ENCODE measurements at regions not wholly inside any gene's neighbourhood (a gene's known extent, or its start where the extent isn't known, plus 50 kb on each side); places are given as distances from the start of the nearest gene placed in this dataset.

DNA sequence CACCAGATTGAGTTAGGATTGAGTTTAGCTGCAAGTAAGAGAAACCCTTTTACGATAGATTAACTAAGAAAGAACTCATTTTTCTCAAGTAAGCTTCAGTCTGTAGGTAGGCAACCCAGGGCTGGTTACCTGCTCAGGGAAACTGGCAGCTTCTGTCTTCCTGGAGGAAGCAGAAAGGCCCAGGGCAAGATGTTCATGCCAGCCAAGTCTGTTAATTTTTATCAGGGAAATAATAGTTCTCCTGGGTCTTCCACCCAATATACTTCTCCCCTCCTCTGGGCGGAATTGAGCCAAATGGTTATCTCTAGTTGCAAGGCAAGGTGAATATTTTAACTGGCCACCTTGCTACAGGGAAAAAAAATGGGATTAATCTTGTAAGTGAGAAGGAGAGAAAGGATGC lies 98.2 kb downstream of the UTRN start:
- TF ChIP-seq, protein P1, sequence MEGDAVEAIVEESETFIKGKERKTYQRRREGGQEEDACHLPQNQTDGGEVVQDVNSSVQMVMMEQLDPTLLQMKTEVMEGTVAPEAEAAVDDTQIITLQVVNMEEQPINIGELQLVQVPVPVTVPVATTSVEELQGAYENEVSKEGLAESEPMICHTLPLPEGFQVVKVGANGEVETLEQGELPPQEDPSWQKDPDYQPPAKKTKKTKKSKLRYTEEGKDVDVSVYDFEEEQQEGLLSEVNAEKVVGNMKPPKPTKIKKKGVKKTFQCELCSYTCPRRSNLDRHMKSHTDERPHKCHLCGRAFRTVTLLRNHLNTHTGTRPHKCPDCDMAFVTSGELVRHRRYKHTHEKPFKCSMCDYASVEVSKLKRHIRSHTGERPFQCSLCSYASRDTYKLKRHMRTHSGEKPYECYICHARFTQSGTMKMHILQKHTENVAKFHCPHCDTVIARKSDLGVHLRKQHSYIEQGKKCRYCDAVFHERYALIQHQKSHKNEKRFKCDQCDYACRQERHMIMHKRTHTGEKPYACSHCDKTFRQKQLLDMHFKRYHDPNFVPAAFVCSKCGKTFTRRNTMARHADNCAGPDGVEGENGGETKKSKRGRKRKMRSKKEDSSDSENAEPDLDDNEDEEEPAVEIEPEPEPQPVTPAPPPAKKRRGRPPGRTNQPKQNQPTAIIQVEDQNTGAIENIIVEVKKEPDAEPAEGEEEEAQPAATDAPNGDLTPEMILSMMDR (IDR thresholded peaks at IDR 0.05): no peak
- TF ChIP-seq, protein P2, sequence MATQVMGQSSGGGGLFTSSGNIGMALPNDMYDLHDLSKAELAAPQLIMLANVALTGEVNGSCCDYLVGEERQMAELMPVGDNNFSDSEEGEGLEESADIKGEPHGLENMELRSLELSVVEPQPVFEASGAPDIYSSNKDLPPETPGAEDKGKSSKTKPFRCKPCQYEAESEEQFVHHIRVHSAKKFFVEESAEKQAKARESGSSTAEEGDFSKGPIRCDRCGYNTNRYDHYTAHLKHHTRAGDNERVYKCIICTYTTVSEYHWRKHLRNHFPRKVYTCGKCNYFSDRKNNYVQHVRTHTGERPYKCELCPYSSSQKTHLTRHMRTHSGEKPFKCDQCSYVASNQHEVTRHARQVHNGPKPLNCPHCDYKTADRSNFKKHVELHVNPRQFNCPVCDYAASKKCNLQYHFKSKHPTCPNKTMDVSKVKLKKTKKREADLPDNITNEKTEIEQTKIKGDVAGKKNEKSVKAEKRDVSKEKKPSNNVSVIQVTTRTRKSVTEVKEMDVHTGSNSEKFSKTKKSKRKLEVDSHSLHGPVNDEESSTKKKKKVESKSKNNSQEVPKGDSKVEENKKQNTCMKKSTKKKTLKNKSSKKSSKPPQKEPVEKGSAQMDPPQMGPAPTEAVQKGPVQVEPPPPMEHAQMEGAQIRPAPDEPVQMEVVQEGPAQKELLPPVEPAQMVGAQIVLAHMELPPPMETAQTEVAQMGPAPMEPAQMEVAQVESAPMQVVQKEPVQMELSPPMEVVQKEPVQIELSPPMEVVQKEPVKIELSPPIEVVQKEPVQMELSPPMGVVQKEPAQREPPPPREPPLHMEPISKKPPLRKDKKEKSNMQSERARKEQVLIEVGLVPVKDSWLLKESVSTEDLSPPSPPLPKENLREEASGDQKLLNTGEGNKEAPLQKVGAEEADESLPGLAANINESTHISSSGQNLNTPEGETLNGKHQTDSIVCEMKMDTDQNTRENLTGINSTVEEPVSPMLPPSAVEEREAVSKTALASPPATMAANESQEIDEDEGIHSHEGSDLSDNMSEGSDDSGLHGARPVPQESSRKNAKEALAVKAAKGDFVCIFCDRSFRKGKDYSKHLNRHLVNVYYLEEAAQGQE (IDR thresholded peaks at IDR 0.05; ENCODE audit: insufficient read depth in 1 of 2, low read depth in 2 of 2, low read length in 1 of 2): no peak
- no peak for TF ChIP-seq POLR2AphosphoS5 (IDR thresholded peaks at IDR 0.05; ENCODE audit: low read depth, low read length)
- no peak for TF ChIP-seq SIN3A (IDR thresholded peaks at IDR 0.05; ENCODE audit: borderline replicate concordance, insufficient read depth, low read depth, low read length)
